GM21717 (cell line): ENCODE measurements at regions not wholly inside any gene's neighbourhood (a gene's known extent, or its start where the extent isn't known, plus 50 kb on each side); places are given as distances from the start of the nearest gene placed in this dataset.
"Not testable (repeated sequence)": the region's sequence is repeated elsewhere in the genome, so short reads cannot be mapped to it uniquely, and the experiment has no call there.

Experiments
- ATAC-seq: cut with Tn5 transposase; IDR thresholded peaks from one replicate; pipeline ENCODE4 v1.9.1; 2021; ENCODE audit warnings: mild to moderate bottlenecking, moderate library complexity; ENCODE audit not compliant: unreplicated experiment

GRCh38 chr7:24049296-24049695 is 234.7 kb upstream of the NPY start:
- ATAC-seq = no peak

- no peak for ATAC-seq
Measured at GRCh38 chr7:24050991-24051560, 232.9 kb upstream of the NPY start.

- ATAC-seq = no peak
Measured at GRCh38 chr7:24051651-24052050, 232.3 kb upstream of the NPY start.

- ATAC-seq = no peak
Measured at GRCh38 chr7:24052572-24053260, 231.3 kb upstream of the NPY start.

GRCh38 chr7:24054236-24054635 is 229.8 kb upstream of the NPY start:
- ATAC-seq = no peak

GRCh38 chr7:24057243-24057642 is 226.7 kb upstream of the NPY start:
- ATAC-seq = no peak

- ATAC-seq = no peak
Measured at GRCh38 chr7:24058953-24059352, 225.0 kb upstream of the NPY start.

- ATAC-seq = no peak
Measured at GRCh38 chr7:24059775-24060174, 224.2 kb upstream of the NPY start.

- no peak for ATAC-seq
Measured at GRCh38 chr7:24063721-24064120, 220.3 kb upstream of the NPY start.

GRCh38 chr7:24069751-24070150 is 214.2 kb upstream of the NPY start:
- ATAC-seq = no peak

GRCh38 chr7:24073651-24074420 is 210.2 kb upstream of the NPY start:
- ATAC-seq = no peak

- no peak for ATAC-seq
Measured at GRCh38 chr7:24075426-24075810, 208.6 kb upstream of the NPY start.

- ATAC-seq = no peak
Measured at GRCh38 chr7:24082826-24083225, 201.2 kb upstream of the NPY start.

- ATAC-seq = no peak
Measured at GRCh38 chr7:24102988-24103387, 181.0 kb upstream of the NPY start.

GRCh38 chr7:24108906-24109376 is 175.0 kb upstream of the NPY start:
- ATAC-seq = no peak

GRCh38 chr7:24110056-24110455 is 173.9 kb upstream of the NPY start:
- no peak for ATAC-seq

GRCh38 chr7:24113506-24113905 is 170.5 kb upstream of the NPY start:
- no peak for ATAC-seq

- no peak for ATAC-seq
Measured at GRCh38 chr7:24115661-24116060, 168.3 kb upstream of the NPY start.

GRCh38 chr7:24117903-24118499 is 166.0 kb upstream of the NPY start:
- ATAC-seq = not testable (repeated sequence)

GRCh38 chr7:24119852-24120251 is 164.1 kb upstream of the NPY start:
- no peak for ATAC-seq

GRCh38 chr7:24123076-24123475 is 160.9 kb upstream of the NPY start:
- ATAC-seq = no peak

GRCh38 chr7:24125765-24126164 is 158.2 kb upstream of the NPY start:
- ATAC-seq = no peak
